ENCODE measurements at regions not wholly inside any gene's neighbourhood (a gene's known extent, or its start where the extent isn't known, plus 50 kb on each side); places are given as distances from the start of the nearest gene placed in this dataset.

DNA sequence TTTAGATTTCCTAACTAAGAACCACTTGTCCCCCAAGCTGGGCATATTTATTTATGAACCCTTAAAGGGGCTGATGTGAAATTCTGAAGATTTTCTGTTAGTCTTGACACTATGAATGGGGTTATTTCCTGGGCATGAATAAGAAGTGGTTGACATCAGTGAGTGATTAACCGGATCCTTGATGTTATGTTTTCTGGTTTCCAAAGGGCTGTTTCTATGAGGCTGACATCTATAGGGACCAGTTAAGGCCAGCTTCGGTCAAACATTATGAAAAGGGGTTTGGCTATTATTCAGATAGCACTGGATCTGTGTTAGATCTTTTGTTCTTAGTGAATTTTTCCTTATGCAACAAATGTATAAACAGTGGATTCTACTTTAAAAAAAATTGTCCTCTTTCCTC lies 443.7 kb upstream of the SPRED2 start:
- Histone ChIP-seq H3K27me3 (ENCODE audit: control insufficient read depth, insufficient read depth, low read length) (no peaks in the 10 kb centered on the region), H3K4me3 (ENCODE audit: low read depth, low read length) (no peak overlapping the region), H2AFZ (no peak overlapping the region), H3K4me2 (ENCODE audit: low read length) (no peak overlapping the region), H3K36me3 (ENCODE audit: control insufficient read depth, insufficient read depth, low read length) (no peaks in the 10 kb centered on the region), H3K4me1 (no peaks in the 10 kb centered on the region), H3K9me3 (ENCODE audit: control insufficient read depth, low read length) (no peaks in the 10 kb centered on the region), H3K9ac (no peak overlapping the region), H3K27ac (no peak overlapping the region), H3K79me2 (no peaks in the 10 kb centered on the region)
- TF ChIP-seq, protein P1, sequence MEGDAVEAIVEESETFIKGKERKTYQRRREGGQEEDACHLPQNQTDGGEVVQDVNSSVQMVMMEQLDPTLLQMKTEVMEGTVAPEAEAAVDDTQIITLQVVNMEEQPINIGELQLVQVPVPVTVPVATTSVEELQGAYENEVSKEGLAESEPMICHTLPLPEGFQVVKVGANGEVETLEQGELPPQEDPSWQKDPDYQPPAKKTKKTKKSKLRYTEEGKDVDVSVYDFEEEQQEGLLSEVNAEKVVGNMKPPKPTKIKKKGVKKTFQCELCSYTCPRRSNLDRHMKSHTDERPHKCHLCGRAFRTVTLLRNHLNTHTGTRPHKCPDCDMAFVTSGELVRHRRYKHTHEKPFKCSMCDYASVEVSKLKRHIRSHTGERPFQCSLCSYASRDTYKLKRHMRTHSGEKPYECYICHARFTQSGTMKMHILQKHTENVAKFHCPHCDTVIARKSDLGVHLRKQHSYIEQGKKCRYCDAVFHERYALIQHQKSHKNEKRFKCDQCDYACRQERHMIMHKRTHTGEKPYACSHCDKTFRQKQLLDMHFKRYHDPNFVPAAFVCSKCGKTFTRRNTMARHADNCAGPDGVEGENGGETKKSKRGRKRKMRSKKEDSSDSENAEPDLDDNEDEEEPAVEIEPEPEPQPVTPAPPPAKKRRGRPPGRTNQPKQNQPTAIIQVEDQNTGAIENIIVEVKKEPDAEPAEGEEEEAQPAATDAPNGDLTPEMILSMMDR (IDR thresholded peaks at IDR 0.05): no peak

DNA sequence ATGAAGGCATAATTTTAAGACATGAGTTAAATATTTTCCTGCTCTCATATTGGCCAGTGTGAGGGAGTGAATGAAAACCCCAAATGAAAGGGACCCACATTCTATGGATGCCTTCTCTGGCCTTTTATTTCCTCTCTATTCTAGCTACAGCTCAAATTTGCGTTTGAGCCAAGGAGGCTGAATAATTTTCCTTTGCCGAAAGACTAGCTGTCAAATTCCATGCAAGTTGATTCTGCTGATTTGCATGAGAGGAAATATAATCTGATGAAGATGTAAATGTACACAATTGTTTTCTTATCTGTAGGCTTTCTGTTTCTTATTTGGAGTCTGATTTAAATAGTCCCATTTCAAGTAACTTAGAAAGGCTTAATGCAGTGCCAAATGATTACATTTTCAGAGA lies 438.4 kb upstream of the SPRED2 start:
- Histone ChIP-seq H3K4me3 (ENCODE audit: low read depth, low read length) (no peak overlapping the region), H3K4me2 (ENCODE audit: low read length) (no peak overlapping the region), H3K27me3 (ENCODE audit: control insufficient read depth, insufficient read depth, low read length) (no peaks in the 10 kb centered on the region), H3K9ac (no peak overlapping the region), H3K27ac (no peak overlapping the region), H3K79me2 (no peaks in the 10 kb centered on the region), H2AFZ (no peak overlapping the region), H3K9me3 (ENCODE audit: control insufficient read depth, low read length) (no peaks in the 10 kb centered on the region), H3K4me1 (no peaks in the 10 kb centered on the region), H3K36me3 (ENCODE audit: control insufficient read depth, insufficient read depth, low read length) (no peaks in the 10 kb centered on the region)
- TF ChIP-seq, protein P1 (IDR thresholded peaks at IDR 0.05): no peak

DNA sequence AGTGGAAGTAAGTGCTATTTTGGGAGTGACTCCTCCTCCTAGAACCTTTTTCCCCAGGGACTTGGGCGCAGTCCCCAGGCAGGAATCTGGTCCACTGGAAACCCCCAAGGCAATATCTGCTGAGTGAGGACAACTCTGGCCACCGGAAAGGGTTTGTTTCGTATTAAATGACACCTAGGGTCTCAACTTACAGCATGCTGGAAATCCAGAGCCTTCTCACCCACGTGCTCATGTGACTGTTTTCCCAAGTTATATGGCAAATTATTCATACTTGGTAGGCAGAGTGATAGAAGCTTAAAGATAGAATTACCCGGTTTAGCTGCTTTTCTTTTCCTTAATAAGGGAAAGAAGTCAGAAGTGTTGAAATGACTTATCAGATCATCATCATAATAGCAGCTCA lies 436.9 kb upstream of the SPRED2 start:
- Histone ChIP-seq H3K27me3 (ENCODE audit: control insufficient read depth, insufficient read depth, low read length) (no peaks in the 10 kb centered on the region), H3K79me2 (no peaks in the 10 kb centered on the region), H3K4me2 (ENCODE audit: low read length) (no peak overlapping the region), H3K36me3 (ENCODE audit: control insufficient read depth, insufficient read depth, low read length) (no peaks in the 10 kb centered on the region), H3K4me3 (ENCODE audit: low read depth, low read length) (no peak overlapping the region), H3K27ac (no peak overlapping the region), H3K4me1 (no peaks in the 10 kb centered on the region), H3K9me3 (ENCODE audit: control insufficient read depth, low read length) (no peaks in the 10 kb centered on the region), H2AFZ (peak overlapping the region; percentile 48), H3K9ac (no peak overlapping the region)
- TF ChIP-seq, protein P1 (IDR thresholded peaks at IDR 0.05): no peak

DNA sequence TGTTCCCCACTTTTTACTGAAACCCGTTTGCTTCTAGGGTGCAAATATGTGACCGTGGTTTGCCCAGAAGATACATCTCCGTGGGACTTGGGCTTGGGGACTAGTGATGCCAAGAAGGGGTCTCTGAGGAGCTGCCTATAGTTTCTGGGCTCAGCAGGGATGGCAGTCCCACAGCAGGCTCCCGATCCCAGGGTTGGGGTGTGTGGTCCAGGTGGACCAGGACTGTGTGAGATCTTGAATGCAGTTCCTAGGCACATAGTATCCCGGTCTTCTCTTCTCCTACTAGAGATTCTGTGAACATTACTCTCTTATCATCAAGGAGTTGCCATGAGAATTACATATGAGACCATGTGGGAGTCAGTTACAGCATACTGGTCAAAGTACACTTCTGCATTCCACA lies 435.8 kb upstream of the SPRED2 start:
- no peaks in the 10 kb centered on the region for H3K36me3 ChIP-seq (ENCODE audit: control insufficient read depth, insufficient read depth, low read length)
- no peaks in the 10 kb centered on the region for H3K4me1 ChIP-seq
- H3K4me3 ChIP-seq (ENCODE audit: low read depth, low read length): no peak overlapping the region
- no peaks in the 10 kb centered on the region for H3K27me3 ChIP-seq (ENCODE audit: control insufficient read depth, insufficient read depth, low read length)
- H3K4me2 ChIP-seq (ENCODE audit: low read length): no peak overlapping the region
- TF ChIP-seq, protein P1 (IDR thresholded peaks at IDR 0.05): no peak
- no peaks in the 10 kb centered on the region for H3K79me2 ChIP-seq
- H3K27ac ChIP-seq: no peak overlapping the region
- H2AFZ ChIP-seq: no peak overlapping the region
- H3K9me3 ChIP-seq (ENCODE audit: control insufficient read depth, low read length): no peaks in the 10 kb centered on the region
- no peak overlapping the region for H3K9ac ChIP-seq

DNA sequence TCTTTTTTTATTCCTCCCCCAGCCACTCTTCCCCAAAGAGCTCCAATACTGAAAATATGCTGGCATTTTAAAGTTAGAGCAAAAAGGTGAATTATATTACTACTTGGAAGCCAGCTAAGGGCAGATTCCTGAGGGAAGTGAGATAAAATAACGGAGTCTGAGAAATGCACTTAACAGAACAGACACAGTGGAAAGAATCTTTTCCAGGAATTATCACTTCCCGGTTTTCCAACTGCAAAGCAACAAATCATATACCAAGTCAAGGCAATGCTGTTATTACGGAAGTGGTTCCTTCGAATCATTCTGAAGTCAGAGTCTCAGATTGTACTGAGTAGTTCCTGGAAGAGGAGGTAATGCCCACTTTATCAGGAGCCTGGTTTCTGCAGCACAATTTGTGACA lies 435.0 kb upstream of the SPRED2 start:
- Histone ChIP-seq H2AFZ (no peak overlapping the region), H3K27me3 (ENCODE audit: control insufficient read depth, insufficient read depth, low read length) (no peaks in the 10 kb centered on the region), H3K4me2 (ENCODE audit: low read length) (no peak overlapping the region), H3K4me3 (ENCODE audit: low read depth, low read length) (no peak overlapping the region), H3K79me2 (no peaks in the 10 kb centered on the region), H3K9ac (no peak overlapping the region), H3K36me3 (ENCODE audit: control insufficient read depth, insufficient read depth, low read length) (no peaks in the 10 kb centered on the region), H3K27ac (no peak overlapping the region), H3K4me1 (no peaks in the 10 kb centered on the region), H3K9me3 (ENCODE audit: control insufficient read depth, low read length) (no peaks in the 10 kb centered on the region)
- TF ChIP-seq, protein P1 (IDR thresholded peaks at IDR 0.05): no peak
